GM23338 (cell line): ENCODE measurements at regions not wholly inside any gene's neighbourhood (a gene's known extent, or its start where the extent isn't known, plus 50 kb on each side); places are given as distances from the start of the nearest gene placed in this dataset.

ENCODE experiments used
- ATAC-seq: fragments of 200-7000 bp; cut with Tn5 transposase; 3 replicates; pipeline ENCODE4 v1.9.1; 2020
- DNase-seq: peaks from one replicate; pipeline ENCODE4 v3.0.0-alpha.2; 2015; ENCODE audit warnings: low spot score
- H2AFZ ChIP-seq: fragments of 200-600 bp; sonication (generic); 2 replicates; pipeline ENCODE4 v1.8.0; 2016; ENCODE audit warnings: antibody characterized with exemption, mild to moderate bottlenecking, moderate library complexity
- H3F3A ChIP-seq: fragments of 200-600 bp; sonication (generic); replicated peaks from 2 replicates; pipeline ENCODE4 v1.8.0; 2017; ENCODE audit warnings: antibody characterized with exemption, mixed run types, low read depth
- H3K27ac ChIP-seq: fragments of 200-600 bp; sonication (generic); 2 replicates; pipeline ENCODE4 v1.6.1; 2016; ENCODE audit warnings: low read depth
- H3K27me3 ChIP-seq: fragments of 200-600 bp; sonication (generic); 2 replicates; pipeline ENCODE4 v1.8.0; 2016; ENCODE audit warnings: mild to moderate bottlenecking, mixed run types, moderate library complexity; ENCODE audit not compliant: insufficient read depth
- H3K36me3 ChIP-seq: fragments of 200-600 bp; sonication (generic); 2 replicates; pipeline ENCODE4 v1.8.0; 2016; ENCODE audit warnings: mild to moderate bottlenecking; ENCODE audit not compliant: insufficient read depth
- H3K4me1 ChIP-seq: fragments of 200-600 bp; sonication (generic); 2 replicates; pipeline ENCODE4 v1.8.0; 2016; ENCODE audit warnings: mild to moderate bottlenecking, moderate library complexity; ENCODE audit not compliant: insufficient read depth
- H3K4me2 ChIP-seq: fragments of 200-600 bp; sonication (generic); 2 replicates; pipeline ENCODE4 v1.7.1; 2017; ENCODE audit warnings: mixed run types
- H3K4me3 ChIP-seq: fragments of 200-600 bp; sonication (generic); 2 replicates; pipeline ENCODE4 v1.6.1; 2016; ENCODE audit warnings: mixed run types
- H3K79me2 ChIP-seq: fragments of 200-600 bp; sonication (generic); replicated peaks from 2 replicates; pipeline ENCODE4 v1.8.0; 2017; ENCODE audit warnings: mild to moderate bottlenecking; ENCODE audit not compliant: insufficient read depth
- H3K9me2 ChIP-seq: fragments of 200-600 bp; sonication (generic); 2 replicates; pipeline ENCODE4 v1.8.0; 2017; ENCODE audit not compliant: insufficient read depth
- H4K20me1 ChIP-seq: fragments of 200-600 bp; sonication (generic); replicated peaks from 2 replicates; pipeline ENCODE4 v1.8.0; 2017; ENCODE audit warnings: mild to moderate bottlenecking; ENCODE audit not compliant: insufficient read depth
- H3K27ac Mint-ChIP-seq: 2 replicates; pipeline ENCODE4 v1.8.0; 2020; ENCODE audit warnings: inconsistent platforms, mild to moderate bottlenecking, moderate library complexity, mixed read lengths
- H3K27me3 Mint-ChIP-seq: 3 replicates; pipeline ENCODE4 v1.8.0; 2022; ENCODE audit warnings: low read depth, mild to moderate bottlenecking, moderate library complexity, mixed read lengths, inconsistent platforms; ENCODE audit not compliant: insufficient read depth, poor library complexity
- H3K36me3 Mint-ChIP-seq: 3 replicates; pipeline ENCODE4 v1.8.0; 2021; ENCODE audit warnings: low read depth, mild to moderate bottlenecking, inconsistent platforms, moderate library complexity, mixed read lengths
- H3K4me1 Mint-ChIP-seq: 3 replicates; pipeline ENCODE4 v1.8.0; 2020; ENCODE audit warnings: mild to moderate bottlenecking, inconsistent platforms, mixed read lengths
- H3K4me3 Mint-ChIP-seq: 3 replicates; pipeline ENCODE4 v1.8.0; 2021; ENCODE audit warnings: moderate library complexity, mild to moderate bottlenecking, inconsistent platforms, mixed read lengths
- H3K9me3 Mint-ChIP-seq: 3 replicates; pipeline ENCODE4 v1.8.0; 2020; ENCODE audit warnings: moderate library complexity, mild to moderate bottlenecking, inconsistent platforms, mixed read lengths
- CREB1 ChIP-seq: fragments of 250-450 bp; sonication (Bioruptor Pico); IDR thresholded peaks from 2 replicates; pipeline ENCODE4 v1.5.0; 2020; ENCODE audit warnings: low read depth, mild to moderate bottlenecking, moderate library complexity
- EZH2 ChIP-seq: fragments of 200-600 bp; sonication (generic); IDR thresholded peaks from one replicate; pipeline ENCODE4 v1.8.0; 2017; ENCODE audit warnings: antibody characterized with exemption, mild to moderate bottlenecking, low read depth; ENCODE audit not compliant: unreplicated experiment
- EZH2phosphoT487 ChIP-seq: fragments of 200-600 bp; sonication (generic); IDR thresholded peaks from one replicate; pipeline ENCODE4 v1.8.1; 2018; ENCODE audit warnings: antibody characterized with exemption; ENCODE audit not compliant: unreplicated experiment
- JUNB ChIP-seq: IDR thresholded peaks from one replicate; pipeline ENCODE4 v1.6.1; 2016; ENCODE audit warnings: antibody characterized with exemption; ENCODE audit not compliant: unreplicated experiment
- NANOG ChIP-seq: IDR thresholded peaks from 2 replicates; pipeline ENCODE4 v1.6.1; 2016; ENCODE audit warnings: antibody characterized with exemption, borderline replicate concordance
- POLR2AphosphoS5 ChIP-seq: IDR thresholded peaks from 2 replicates; pipeline ENCODE4 v1.6.1; 2016; ENCODE audit warnings: antibody characterized with exemption, low read depth
- STAT1 ChIP-seq: IDR thresholded peaks from one replicate; pipeline ENCODE4 v1.6.1; 2016; ENCODE audit warnings: antibody characterized with exemption; ENCODE audit not compliant: unreplicated experiment
- ZNF114 ChIP-seq: fragments of 250-450 bp; sonication (Bioruptor Pico); IDR thresholded peaks from 2 replicates; pipeline ENCODE4 v1.5.0; 2020; ENCODE audit warnings: mild to moderate bottlenecking, moderate library complexity
- ZNF331 ChIP-seq: fragments of 250-450 bp; sonication (Bioruptor Pico); IDR thresholded peaks from 2 replicates; pipeline ENCODE4 v1.5.0; 2020; ENCODE audit warnings: low read depth, mild to moderate bottlenecking, moderate library complexity
- TF ChIP-seq, protein P1 (sequence below), 2 experiments: fragments of 200-600 bp in 1 of 2; sonication (generic) in 1 of 2; conservative IDR thresholded peaks; 2 replicates each; pipeline versions ENCODE4 v1.5.1 to v1.6.1; 2016 to 2017; ENCODE audit warnings: antibody characterized with exemption in 2 of 2, low read depth in 2 of 2, mild to moderate bottlenecking in 2 of 2, moderate library complexity in 1 of 2
- TF ChIP-seq, protein P2 (sequence below): IDR thresholded peaks from one replicate; pipeline ENCODE4 v1.6.1; 2018; ENCODE audit warnings: antibody characterized with exemption; ENCODE audit not compliant: unreplicated experiment
- TF ChIP-seq, protein P3 (sequence below): fragments of 250-450 bp; sonication (Bioruptor Pico); IDR thresholded peaks from 2 replicates; pipeline ENCODE4 v1.5.0; 2020; ENCODE audit warnings: mild to moderate bottlenecking, moderate library complexity
- TF ChIP-seq, protein P4 (sequence below): IDR thresholded peaks from 2 replicates; pipeline ENCODE4 v1.6.1; 2016; ENCODE audit warnings: antibody characterized with exemption

DNA sequence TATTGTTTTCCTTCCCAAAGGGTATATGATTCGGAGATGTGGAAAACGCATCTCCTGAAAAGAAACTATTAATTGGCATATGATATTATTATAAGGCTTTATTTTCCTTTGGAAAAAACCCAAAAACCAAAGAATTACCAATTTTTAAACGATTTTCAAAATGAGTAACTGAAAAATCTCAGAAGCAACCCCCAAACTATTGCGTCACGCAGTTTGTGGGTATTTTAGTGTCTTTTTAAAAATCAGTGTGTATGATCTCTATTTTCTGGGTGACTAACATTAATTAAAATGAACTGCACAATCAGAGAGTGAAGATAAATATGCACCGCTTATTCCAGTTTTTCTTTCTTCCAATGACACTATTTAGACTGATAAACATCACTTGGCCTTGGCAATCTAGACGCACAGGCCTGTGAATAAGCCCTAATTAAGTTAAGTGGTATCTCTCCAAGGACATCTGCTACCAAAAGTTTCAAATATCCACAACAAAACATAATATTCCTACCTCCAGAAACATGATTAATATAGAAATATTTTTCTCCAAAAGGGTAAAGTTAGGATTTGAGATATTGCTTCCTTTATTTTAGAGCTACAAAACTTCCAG is 511.5 kb upstream of the FAM241A start:
- H3K27ac Mint-ChIP-seq: no peak overlapping the region
- H3K4me1 Mint-ChIP-seq: no peaks in the 10 kb centered on the region
- H3K36me3 ChIP-seq: no peaks in the 10 kb centered on the region
- ATAC-seq: no peak
- H3K27me3 ChIP-seq: no peaks in the 10 kb centered on the region
- H2AFZ ChIP-seq: no peak overlapping the region
- no peaks in the 10 kb centered on the region for H3F3A ChIP-seq
- TF ChIP-seq EZH2 (no peak), EZH2phosphoT487 (no peak), ZNF114 (CRISPR knock-in tag) (no peak), NANOG (no peak), ZNF331 (CRISPR knock-in tag) (no peak), CREB1 (CRISPR knock-in tag) (no peak), JUNB (no peak), STAT1 (no peak), POLR2AphosphoS5 (no peak)
- TF ChIP-seq, protein P1, sequence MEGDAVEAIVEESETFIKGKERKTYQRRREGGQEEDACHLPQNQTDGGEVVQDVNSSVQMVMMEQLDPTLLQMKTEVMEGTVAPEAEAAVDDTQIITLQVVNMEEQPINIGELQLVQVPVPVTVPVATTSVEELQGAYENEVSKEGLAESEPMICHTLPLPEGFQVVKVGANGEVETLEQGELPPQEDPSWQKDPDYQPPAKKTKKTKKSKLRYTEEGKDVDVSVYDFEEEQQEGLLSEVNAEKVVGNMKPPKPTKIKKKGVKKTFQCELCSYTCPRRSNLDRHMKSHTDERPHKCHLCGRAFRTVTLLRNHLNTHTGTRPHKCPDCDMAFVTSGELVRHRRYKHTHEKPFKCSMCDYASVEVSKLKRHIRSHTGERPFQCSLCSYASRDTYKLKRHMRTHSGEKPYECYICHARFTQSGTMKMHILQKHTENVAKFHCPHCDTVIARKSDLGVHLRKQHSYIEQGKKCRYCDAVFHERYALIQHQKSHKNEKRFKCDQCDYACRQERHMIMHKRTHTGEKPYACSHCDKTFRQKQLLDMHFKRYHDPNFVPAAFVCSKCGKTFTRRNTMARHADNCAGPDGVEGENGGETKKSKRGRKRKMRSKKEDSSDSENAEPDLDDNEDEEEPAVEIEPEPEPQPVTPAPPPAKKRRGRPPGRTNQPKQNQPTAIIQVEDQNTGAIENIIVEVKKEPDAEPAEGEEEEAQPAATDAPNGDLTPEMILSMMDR (conservative IDR thresholded peaks at IDR 0.05; ENCODE audit: low read depth in 2 of 2): no peak
- TF ChIP-seq, protein P2, sequence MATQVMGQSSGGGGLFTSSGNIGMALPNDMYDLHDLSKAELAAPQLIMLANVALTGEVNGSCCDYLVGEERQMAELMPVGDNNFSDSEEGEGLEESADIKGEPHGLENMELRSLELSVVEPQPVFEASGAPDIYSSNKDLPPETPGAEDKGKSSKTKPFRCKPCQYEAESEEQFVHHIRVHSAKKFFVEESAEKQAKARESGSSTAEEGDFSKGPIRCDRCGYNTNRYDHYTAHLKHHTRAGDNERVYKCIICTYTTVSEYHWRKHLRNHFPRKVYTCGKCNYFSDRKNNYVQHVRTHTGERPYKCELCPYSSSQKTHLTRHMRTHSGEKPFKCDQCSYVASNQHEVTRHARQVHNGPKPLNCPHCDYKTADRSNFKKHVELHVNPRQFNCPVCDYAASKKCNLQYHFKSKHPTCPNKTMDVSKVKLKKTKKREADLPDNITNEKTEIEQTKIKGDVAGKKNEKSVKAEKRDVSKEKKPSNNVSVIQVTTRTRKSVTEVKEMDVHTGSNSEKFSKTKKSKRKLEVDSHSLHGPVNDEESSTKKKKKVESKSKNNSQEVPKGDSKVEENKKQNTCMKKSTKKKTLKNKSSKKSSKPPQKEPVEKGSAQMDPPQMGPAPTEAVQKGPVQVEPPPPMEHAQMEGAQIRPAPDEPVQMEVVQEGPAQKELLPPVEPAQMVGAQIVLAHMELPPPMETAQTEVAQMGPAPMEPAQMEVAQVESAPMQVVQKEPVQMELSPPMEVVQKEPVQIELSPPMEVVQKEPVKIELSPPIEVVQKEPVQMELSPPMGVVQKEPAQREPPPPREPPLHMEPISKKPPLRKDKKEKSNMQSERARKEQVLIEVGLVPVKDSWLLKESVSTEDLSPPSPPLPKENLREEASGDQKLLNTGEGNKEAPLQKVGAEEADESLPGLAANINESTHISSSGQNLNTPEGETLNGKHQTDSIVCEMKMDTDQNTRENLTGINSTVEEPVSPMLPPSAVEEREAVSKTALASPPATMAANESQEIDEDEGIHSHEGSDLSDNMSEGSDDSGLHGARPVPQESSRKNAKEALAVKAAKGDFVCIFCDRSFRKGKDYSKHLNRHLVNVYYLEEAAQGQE: no peak
- TF ChIP-seq, protein P3, sequence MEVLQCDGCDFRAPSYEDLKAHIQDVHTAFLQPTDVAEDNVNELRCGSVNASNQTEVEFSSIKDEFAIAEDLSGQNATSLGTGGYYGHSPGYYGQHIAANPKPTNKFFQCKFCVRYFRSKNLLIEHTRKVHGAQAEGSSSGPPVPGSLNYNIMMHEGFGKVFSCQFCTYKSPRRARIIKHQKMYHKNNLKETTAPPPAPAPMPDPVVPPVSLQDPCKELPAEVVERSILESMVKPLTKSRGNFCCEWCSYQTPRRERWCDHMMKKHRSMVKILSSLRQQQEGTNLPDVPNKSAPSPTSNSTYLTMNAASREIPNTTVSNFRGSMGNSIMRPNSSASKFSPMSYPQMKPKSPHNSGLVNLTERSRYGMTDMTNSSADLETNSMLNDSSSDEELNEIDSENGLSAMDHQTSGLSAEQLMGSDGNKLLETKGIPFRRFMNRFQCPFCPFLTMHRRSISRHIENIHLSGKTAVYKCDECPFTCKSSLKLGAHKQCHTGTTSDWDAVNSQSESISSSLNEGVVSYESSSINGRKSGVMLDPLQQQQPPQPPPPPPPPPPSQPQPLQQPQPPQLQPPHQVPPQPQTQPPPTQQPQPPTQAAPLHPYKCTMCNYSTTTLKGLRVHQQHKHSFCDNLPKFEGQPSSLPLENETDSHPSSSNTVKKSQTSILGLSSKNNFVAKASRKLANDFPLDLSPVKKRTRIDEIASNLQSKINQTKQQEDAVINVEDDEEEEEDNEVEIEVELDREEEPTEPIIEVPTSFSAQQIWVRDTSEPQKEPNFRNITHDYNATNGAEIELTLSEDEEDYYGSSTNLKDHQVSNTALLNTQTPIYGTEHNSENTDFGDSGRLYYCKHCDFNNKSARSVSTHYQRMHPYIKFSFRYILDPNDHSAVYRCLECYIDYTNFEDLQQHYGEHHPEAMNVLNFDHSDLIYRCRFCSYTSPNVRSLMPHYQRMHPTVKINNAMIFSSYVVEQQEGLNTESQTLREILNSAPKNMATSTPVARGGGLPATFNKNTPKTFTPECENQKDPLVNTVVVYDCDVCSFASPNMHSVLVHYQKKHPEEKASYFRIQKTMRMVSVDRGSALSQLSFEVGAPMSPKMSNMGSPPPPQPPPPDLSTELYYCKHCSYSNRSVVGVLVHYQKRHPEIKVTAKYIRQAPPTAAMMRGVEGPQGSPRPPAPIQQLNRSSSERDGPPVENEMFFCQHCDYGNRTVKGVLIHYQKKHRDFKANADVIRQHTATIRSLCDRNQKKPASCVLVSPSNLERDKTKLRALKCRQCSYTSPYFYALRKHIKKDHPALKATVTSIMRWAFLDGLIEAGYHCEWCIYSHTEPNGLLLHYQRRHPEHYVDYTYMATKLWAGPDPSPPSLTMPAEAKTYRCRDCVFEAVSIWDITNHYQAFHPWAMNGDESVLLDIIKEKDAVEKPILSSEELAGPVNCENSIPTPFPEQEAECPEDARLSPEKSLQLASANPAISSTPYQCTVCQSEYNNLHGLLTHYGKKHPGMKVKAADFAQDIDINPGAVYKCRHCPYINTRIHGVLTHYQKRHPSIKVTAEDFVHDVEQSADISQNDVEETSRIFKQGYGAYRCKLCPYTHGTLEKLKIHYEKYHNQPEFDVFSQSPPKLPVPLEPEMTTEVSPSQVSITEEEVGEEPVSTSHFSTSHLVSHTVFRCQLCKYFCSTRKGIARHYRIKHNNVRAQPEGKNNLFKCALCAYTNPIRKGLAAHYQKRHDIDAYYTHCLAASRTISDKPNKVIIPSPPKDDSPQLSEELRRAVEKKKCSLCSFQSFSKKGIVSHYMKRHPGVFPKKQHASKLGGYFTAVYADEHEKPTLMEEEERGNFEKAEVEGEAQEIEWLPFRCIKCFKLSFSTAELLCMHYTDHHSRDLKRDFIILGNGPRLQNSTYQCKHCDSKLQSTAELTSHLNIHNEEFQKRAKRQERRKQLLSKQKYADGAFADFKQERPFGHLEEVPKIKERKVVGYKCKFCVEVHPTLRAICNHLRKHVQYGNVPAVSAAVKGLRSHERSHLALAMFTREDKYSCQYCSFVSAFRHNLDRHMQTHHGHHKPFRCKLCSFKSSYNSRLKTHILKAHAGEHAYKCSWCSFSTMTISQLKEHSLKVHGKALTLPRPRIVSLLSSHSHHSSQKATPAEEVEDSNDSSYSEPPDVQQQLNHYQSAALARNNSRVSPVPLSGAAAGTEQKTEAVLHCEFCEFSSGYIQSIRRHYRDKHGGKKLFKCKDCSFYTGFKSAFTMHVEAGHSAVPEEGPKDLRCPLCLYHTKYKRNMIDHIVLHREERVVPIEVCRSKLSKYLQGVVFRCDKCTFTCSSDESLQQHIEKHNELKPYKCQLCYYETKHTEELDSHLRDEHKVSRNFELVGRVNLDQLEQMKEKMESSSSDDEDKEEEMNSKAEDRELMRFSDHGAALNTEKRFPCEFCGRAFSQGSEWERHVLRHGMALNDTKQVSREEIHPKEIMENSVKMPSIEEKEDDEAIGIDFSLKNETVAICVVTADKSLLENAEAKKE: no peak
- TF ChIP-seq, protein P4, sequence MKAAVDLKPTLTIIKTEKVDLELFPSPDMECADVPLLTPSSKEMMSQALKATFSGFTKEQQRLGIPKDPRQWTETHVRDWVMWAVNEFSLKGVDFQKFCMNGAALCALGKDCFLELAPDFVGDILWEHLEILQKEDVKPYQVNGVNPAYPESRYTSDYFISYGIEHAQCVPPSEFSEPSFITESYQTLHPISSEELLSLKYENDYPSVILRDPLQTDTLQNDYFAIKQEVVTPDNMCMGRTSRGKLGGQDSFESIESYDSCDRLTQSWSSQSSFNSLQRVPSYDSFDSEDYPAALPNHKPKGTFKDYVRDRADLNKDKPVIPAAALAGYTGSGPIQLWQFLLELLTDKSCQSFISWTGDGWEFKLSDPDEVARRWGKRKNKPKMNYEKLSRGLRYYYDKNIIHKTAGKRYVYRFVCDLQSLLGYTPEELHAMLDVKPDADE: no peak
- no peaks in the 10 kb centered on the region for H3K79me2 ChIP-seq
- no peaks in the 10 kb centered on the region for H4K20me1 ChIP-seq
- DNase-seq: no peak
- no peaks in the 10 kb centered on the region for H3K27me3 Mint-ChIP-seq
- H3K4me2 ChIP-seq: no peak overlapping the region
- H3K9me3 Mint-ChIP-seq: no peaks in the 10 kb centered on the region
- H3K4me3 Mint-ChIP-seq: no peak overlapping the region
- no peaks in the 10 kb centered on the region for H3K36me3 Mint-ChIP-seq
- no peaks in the 10 kb centered on the region for H3K9me2 ChIP-seq
- no peak overlapping the region for H3K27ac ChIP-seq
- no peak overlapping the region for H3K4me3 ChIP-seq
- no peaks in the 10 kb centered on the region for H3K4me1 ChIP-seq
